ENCODE measurements at regions not wholly inside any gene's neighbourhood (a gene's known extent, or its start where the extent isn't known, plus 50 kb on each side); places are given as distances from the start of the nearest gene placed in this dataset.

- Histone ChIP-seq H3K27me3 (ENCODE audit: control insufficient read depth in 3 of 3, insufficient read depth in 3 of 3, low read length in 3 of 3) (peaks cover 0 to 12% (median 0%) of the 10 kb centered on the region in 3 donors), H3K4me3 (ENCODE audit: low read depth in 1 of 3, low read length in 3 of 3) (no peak overlapping the region), H3K27ac (ENCODE audit: low read depth in 1 of 3, low read length in 2 of 3) (peak overlapping the region in 1 of 3 donors; percentile 19), H3K36me3 (ENCODE audit: control insufficient read depth in 3 of 3, insufficient read depth in 2 of 3, low read depth in 1 of 3, low read length in 3 of 3) (no peaks in the 10 kb centered on the region), H3K9me3 (ENCODE audit: control insufficient read depth in 2 of 2, insufficient read depth in 1 of 2, low read depth in 1 of 2, low read length in 1 of 2) (no peaks in the 10 kb centered on the region), H3K4me1 (ENCODE audit: control insufficient read depth in 3 of 3, insufficient read depth in 2 of 3, low read depth in 1 of 3, low read length in 2 of 3) (no peaks in the 10 kb centered on the region)
- FAIRE-seq (no peak), DNase-seq (no peak)
- 20 to 34% (median 31%) methylated on average over 7 of the region's 7 CpGs for WGBS, 3 donors
Measured at GRCh38 chr6:44569931-44570385, 182.5 kb downstream of the CDC5L start.

- DNase-seq (no peak), FAIRE-seq (no peak)
- 88 to 100% (median 93%) methylated on average over 1 of the region's 1 CpG for whole genome bisulfite sequencing, 3 donors
Measured at GRCh38 chr6:44571510-44571909, 184.0 kb downstream of the CDC5L start.

GRCh38 chr6:44572346-44572745 lies 184.8 kb downstream of the CDC5L start:
- Histone ChIP-seq H3K9me3 (ENCODE audit: control insufficient read depth in 2 of 2, insufficient read depth in 1 of 2, low read depth in 1 of 2, low read length in 1 of 2) (no peaks in the 10 kb centered on the region), H3K27ac (ENCODE audit: low read depth in 1 of 3, low read length in 2 of 3) (no peak overlapping the region), H3K4me1 (ENCODE audit: control insufficient read depth in 3 of 3, insufficient read depth in 2 of 3, low read depth in 1 of 3, low read length in 2 of 3) (no peaks in the 10 kb centered on the region), H3K27me3 (ENCODE audit: control insufficient read depth in 3 of 3, insufficient read depth in 3 of 3, low read length in 3 of 3) (peaks cover 0 to 10% (median 0%) of the 10 kb centered on the region in 3 donors), H3K36me3 (ENCODE audit: control insufficient read depth in 3 of 3, insufficient read depth in 2 of 3, low read depth in 1 of 3, low read length in 3 of 3) (no peaks in the 10 kb centered on the region), H3K4me3 (ENCODE audit: low read depth in 1 of 3, low read length in 3 of 3) (no peak overlapping the region)
- FAIRE-seq (no peak), DNase-seq (no peak)

More at GRCh38 chr6:44571510-44571909, 184.0 kb downstream of the CDC5L start:
- H3K9me3 ChIP-seq (ENCODE audit: control insufficient read depth in 2 of 2, insufficient read depth in 1 of 2, low read depth in 1 of 2, low read length in 1 of 2): no peaks in the 10 kb centered on the region
- no peaks in the 10 kb centered on the region for H3K36me3 ChIP-seq (ENCODE audit: control insufficient read depth in 3 of 3, insufficient read depth in 2 of 3, low read depth in 1 of 3, low read length in 3 of 3)
- no peak overlapping the region for H3K27ac ChIP-seq (ENCODE audit: low read depth in 1 of 3, low read length in 2 of 3)
- peaks cover 0 to 12% (median 0%) of the 10 kb centered on the region in 3 donors for H3K27me3 ChIP-seq (ENCODE audit: control insufficient read depth in 3 of 3, insufficient read depth in 3 of 3, low read length in 3 of 3)
- no peak overlapping the region for H3K4me3 ChIP-seq (ENCODE audit: low read depth in 1 of 3, low read length in 3 of 3)
- H3K4me1 ChIP-seq (ENCODE audit: control insufficient read depth in 3 of 3, insufficient read depth in 2 of 3, low read depth in 1 of 3, low read length in 2 of 3): no peaks in the 10 kb centered on the region

- no peak for DNase-seq
- Histone ChIP-seq H3K36me3 (ENCODE audit: control insufficient read depth in 3 of 3, insufficient read depth in 2 of 3, low read depth in 1 of 3, low read length in 3 of 3) (no peaks in the 10 kb centered on the region), H3K4me1 (ENCODE audit: control insufficient read depth in 3 of 3, insufficient read depth in 2 of 3, low read depth in 1 of 3, low read length in 2 of 3) (no peaks in the 10 kb centered on the region), H3K4me3 (ENCODE audit: low read depth in 1 of 3, low read length in 3 of 3) (no peak overlapping the region), H3K27ac (ENCODE audit: low read depth in 1 of 3, low read length in 2 of 3) (no peak overlapping the region), H3K27me3 (ENCODE audit: control insufficient read depth in 3 of 3, insufficient read depth in 3 of 3, low read length in 3 of 3) (peaks cover 0 to 3% (median 0%) of the 10 kb centered on the region in 3 donors), H3K9me3 (ENCODE audit: control insufficient read depth in 2 of 2, insufficient read depth in 1 of 2, low read depth in 1 of 2, low read length in 1 of 2) (no peaks in the 10 kb centered on the region)
- FAIRE-seq: no peak
Measured at GRCh38 chr6:44575644-44576043, 188.1 kb downstream of the CDC5L start.

- Histone ChIP-seq H3K4me3 (ENCODE audit: low read depth in 1 of 3, low read length in 3 of 3) (no peak overlapping the region), H3K36me3 (ENCODE audit: control insufficient read depth in 3 of 3, insufficient read depth in 2 of 3, low read depth in 1 of 3, low read length in 3 of 3) (no peaks in the 10 kb centered on the region), H3K4me1 (ENCODE audit: control insufficient read depth in 3 of 3, insufficient read depth in 2 of 3, low read depth in 1 of 3, low read length in 2 of 3) (no peaks in the 10 kb centered on the region), H3K27me3 (ENCODE audit: control insufficient read depth in 3 of 3, insufficient read depth in 3 of 3, low read length in 3 of 3) (peaks cover 0 to 2% (median 0%) of the 10 kb centered on the region in 3 donors), H3K9me3 (ENCODE audit: control insufficient read depth in 2 of 2, insufficient read depth in 1 of 2, low read depth in 1 of 2, low read length in 1 of 2) (no peaks in the 10 kb centered on the region), H3K27ac (ENCODE audit: low read depth in 1 of 3, low read length in 2 of 3) (no peak overlapping the region)
- 40 to 76% (median 59%) methylated on average over 1 of the region's 1 CpG for WGBS, 3 donors
- FAIRE-seq (no peak), DNase-seq (no peak)
Measured at GRCh38 chr6:44576132-44576631, 188.7 kb downstream of the CDC5L start.

- H3K36me3 ChIP-seq (ENCODE audit: control insufficient read depth in 3 of 3, insufficient read depth in 2 of 3, low read depth in 1 of 3, low read length in 3 of 3): no peaks in the 10 kb centered on the region
- 85 to 90% (median 89%) methylated on average over 5 of the region's 5 CpGs for WGBS, 3 donors
- H3K4me3 ChIP-seq (ENCODE audit: low read depth in 1 of 3, low read length in 3 of 3): no peak overlapping the region
- no peaks in the 10 kb centered on the region for H3K27me3 ChIP-seq (ENCODE audit: control insufficient read depth in 3 of 3, insufficient read depth in 3 of 3, low read length in 3 of 3)
- H3K27ac ChIP-seq (ENCODE audit: low read depth in 1 of 3, low read length in 2 of 3): no peak overlapping the region
- H3K9me3 ChIP-seq (ENCODE audit: control insufficient read depth in 2 of 2, insufficient read depth in 1 of 2, low read depth in 1 of 2, low read length in 1 of 2): peaks cover 0 to 7% of the 10 kb centered on the region in 2 donors
- DNase-seq: no peak
- no peaks in the 10 kb centered on the region for H3K4me1 ChIP-seq (ENCODE audit: control insufficient read depth in 3 of 3, insufficient read depth in 2 of 3, low read depth in 1 of 3, low read length in 2 of 3)
- FAIRE-seq: no peak
Measured at GRCh38 chr6:44580901-44581300, 193.4 kb downstream of the CDC5L start.

- no peak for DNase-seq
- Histone ChIP-seq H3K27me3 (ENCODE audit: control insufficient read depth in 3 of 3, insufficient read depth in 3 of 3, low read length in 3 of 3) (no peaks in the 10 kb centered on the region), H3K9me3 (ENCODE audit: control insufficient read depth in 2 of 2, insufficient read depth in 1 of 2, low read depth in 1 of 2, low read length in 1 of 2) (peaks cover 0 to 7% of the 10 kb centered on the region in 2 donors), H3K36me3 (ENCODE audit: control insufficient read depth in 3 of 3, insufficient read depth in 2 of 3, low read depth in 1 of 3, low read length in 3 of 3) (no peaks in the 10 kb centered on the region), H3K4me1 (ENCODE audit: control insufficient read depth in 3 of 3, insufficient read depth in 2 of 3, low read depth in 1 of 3, low read length in 2 of 3) (no peaks in the 10 kb centered on the region), H3K27ac (ENCODE audit: low read depth in 1 of 3, low read length in 2 of 3) (no peak overlapping the region), H3K4me3 (ENCODE audit: low read depth in 1 of 3, low read length in 3 of 3) (no peak overlapping the region)
- WGBS, 3 donors: 86 to 98% (median 89%) methylated on average over 1 of the region's 1 CpG
- no peak for FAIRE-seq
Measured at GRCh38 chr6:44582930-44583329, 195.4 kb downstream of the CDC5L start.

GRCh38 chr6:44590471-44590870 lies 203.0 kb downstream of the CDC5L start:
- no peak for DNase-seq
- no peak overlapping the region for H3K27ac ChIP-seq (ENCODE audit: low read depth in 1 of 3, low read length in 2 of 3)

GRCh38 chr6:44593539-44593944 lies 206.0 kb downstream of the CDC5L start:
- Histone ChIP-seq H3K27me3 (ENCODE audit: control insufficient read depth in 3 of 3, insufficient read depth in 3 of 3, low read length in 3 of 3) (peaks cover 0 to 7% (median 2%) of the 10 kb centered on the region in 3 donors), H3K36me3 (ENCODE audit: control insufficient read depth in 3 of 3, insufficient read depth in 2 of 3, low read depth in 1 of 3, low read length in 3 of 3) (no peaks in the 10 kb centered on the region), H3K4me1 (ENCODE audit: control insufficient read depth in 3 of 3, insufficient read depth in 2 of 3, low read depth in 1 of 3, low read length in 2 of 3) (no peaks in the 10 kb centered on the region), H3K27ac (ENCODE audit: low read depth in 1 of 3, low read length in 2 of 3) (no peak overlapping the region), H3K4me3 (ENCODE audit: low read depth in 1 of 3, low read length in 3 of 3) (no peak overlapping the region), H3K9me3 (ENCODE audit: control insufficient read depth in 2 of 2, insufficient read depth in 1 of 2, low read depth in 1 of 2, low read length in 1 of 2) (no peaks in the 10 kb centered on the region)
- peak; percentile 34 to 39 for DNase-seq
- whole genome bisulfite sequencing, 3 donors: 42 to 49% (median 47%) methylated on average over 2 of the region's 2 CpGs
- no peak for FAIRE-seq

More at GRCh38 chr6:44590471-44590870, 203.0 kb downstream of the CDC5L start:
- 96 to 98% (median 96%) methylated on average over 1 of the region's 1 CpG for WGBS, 3 donors
- Histone ChIP-seq H3K27me3 (ENCODE audit: control insufficient read depth in 3 of 3, insufficient read depth in 3 of 3, low read length in 3 of 3) (peaks cover 0 to 6% (median 0%) of the 10 kb centered on the region in 3 donors), H3K9me3 (ENCODE audit: control insufficient read depth in 2 of 2, insufficient read depth in 1 of 2, low read depth in 1 of 2, low read length in 1 of 2) (no peaks in the 10 kb centered on the region), H3K4me3 (ENCODE audit: low read depth in 1 of 3, low read length in 3 of 3) (no peak overlapping the region), H3K4me1 (ENCODE audit: control insufficient read depth in 3 of 3, insufficient read depth in 2 of 3, low read depth in 1 of 3, low read length in 2 of 3) (no peaks in the 10 kb centered on the region), H3K36me3 (ENCODE audit: control insufficient read depth in 3 of 3, insufficient read depth in 2 of 3, low read depth in 1 of 3, low read length in 3 of 3) (no peaks in the 10 kb centered on the region)
- FAIRE-seq: no peak
